Stimulated activated CD4-positive, alpha-beta T cell treated with anti-CD3 and anti-CD28 coated beads, Interleukin-2, amount 100 ng/mL, for 48 hours (primary cell): ENCODE measurements at regions not wholly inside any gene's neighbourhood (a gene's known extent, or its start where the extent isn't known, plus 50 kb on each side); places are given as distances from the start of the nearest gene placed in this dataset.
"Not testable (repeated sequence)": the region's sequence is repeated elsewhere in the genome, so short reads cannot be mapped to it uniquely, and the experiment has no call there.

ENCODE experiments used
- DNase-seq, 2 donors: peaks; one replicate each; pipeline ENCODE4 v3.0.0-alpha.2; 2020

DNA sequence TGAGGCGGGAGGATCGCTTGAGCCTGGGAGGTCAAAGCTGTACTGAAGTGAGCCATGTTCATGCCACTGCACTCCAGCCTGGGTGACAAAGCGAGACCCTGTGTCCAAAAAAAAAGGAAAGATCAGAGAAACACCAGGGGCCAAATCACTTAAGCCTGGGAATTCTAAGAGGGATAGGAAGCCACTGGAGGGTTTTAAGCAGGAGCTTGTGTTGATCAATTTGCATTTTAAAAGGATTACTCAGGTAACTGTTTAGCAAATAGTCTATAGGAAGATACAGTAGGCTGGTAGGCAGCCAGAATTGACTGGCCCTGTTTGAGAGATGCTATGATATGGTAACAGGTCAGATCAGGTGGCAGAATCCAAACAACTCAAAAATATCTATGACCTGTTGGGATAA lies 162.7 kb downstream of the SPTSSA start:
- no peak for DNase-seq

DNA sequence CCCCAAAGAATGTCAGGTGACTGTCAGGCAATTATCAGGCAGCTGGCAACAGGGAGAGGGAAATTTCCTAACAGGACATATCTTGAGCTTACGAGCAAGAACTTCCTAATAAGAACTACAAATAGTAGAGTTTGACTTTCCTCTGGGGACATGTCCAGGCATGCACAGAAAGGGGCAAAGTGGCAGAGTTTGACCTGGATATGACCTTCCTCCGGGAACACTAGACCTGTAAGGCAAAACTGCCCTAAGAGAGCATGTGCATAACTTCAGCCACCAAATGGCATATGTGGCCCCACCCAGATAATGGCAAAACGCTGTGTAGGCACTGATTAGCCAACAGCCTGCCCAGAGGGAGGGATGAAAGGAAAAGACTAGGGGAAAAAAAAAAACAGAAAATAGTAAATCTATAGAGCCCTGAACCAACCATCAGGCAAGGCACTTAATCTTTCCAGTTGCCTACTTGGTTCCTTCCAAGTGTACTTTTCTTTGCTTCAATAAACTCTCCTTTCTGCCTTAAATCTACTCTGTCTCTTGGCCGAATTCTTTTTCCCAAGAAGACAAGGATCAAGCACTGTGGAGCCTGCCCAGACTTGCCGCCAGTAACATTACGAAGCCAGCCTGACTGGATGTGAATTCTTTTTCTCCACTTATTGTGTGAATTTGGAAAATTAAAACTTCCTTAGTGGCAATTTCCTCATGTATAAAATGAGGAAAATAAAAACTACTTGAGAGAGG lies 164.1 kb downstream of the SPTSSA start:
- DNase-seq = no peak

DNA sequence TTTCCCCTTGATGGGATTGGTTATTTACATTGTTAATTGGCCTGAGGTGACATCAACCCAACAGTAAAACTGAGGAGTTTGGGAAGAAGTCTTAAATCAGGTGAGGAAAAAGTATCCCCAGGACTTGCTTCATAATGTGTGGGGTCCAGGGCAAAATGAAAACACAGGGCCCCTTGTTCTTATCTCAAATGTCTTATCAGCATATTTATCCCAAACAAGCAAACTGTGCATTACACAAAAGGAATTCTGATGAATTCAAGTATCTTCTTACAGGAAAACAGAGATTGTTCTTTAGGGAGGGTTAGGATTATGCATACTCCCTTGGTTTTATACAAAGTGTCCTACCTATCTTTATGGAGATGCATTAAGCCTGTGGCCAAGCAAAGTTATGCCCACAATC lies 178.4 kb downstream of the SPTSSA start:
- no peak for DNase-seq

DNA sequence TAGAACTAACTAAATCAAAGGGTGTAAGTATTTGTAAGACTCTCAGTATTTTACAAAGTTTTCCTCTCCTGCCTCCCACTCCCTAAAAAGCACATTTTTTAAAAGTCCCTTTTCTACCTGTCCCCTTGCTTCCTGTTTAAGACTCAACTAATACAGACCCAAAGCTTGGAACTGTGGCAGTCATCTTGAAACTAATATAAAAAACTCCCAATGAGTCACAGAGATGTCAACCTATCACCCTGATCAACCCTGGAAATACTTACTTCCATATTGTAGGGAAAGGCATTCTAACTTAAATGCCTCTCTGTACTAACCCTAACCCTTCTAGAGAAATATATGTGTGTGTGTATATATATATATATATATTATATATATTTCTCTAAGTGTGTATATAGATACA lies 184.8 kb downstream of the SPTSSA start:
- DNase-seq = no peak

DNA sequence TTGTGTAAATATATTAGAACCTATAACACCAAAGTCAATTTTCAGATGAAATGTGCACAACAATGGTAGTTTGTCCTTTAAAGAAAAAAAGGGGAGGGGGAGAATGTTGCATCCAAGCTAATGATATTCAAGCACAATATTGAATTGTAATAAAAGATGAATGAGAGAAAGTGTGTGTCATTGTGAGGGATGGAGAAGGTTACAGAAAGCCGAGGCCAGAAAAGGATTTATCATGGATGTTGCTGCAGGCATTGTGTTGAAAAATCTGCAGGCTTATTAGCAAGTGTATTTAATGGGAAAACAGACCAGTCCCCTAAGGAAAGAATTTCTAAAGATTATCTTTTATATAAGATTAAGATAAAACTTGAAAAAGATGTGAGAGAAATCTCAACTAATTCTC lies 186.5 kb downstream of the SPTSSA start:
- DNase-seq = no peak

DNA sequence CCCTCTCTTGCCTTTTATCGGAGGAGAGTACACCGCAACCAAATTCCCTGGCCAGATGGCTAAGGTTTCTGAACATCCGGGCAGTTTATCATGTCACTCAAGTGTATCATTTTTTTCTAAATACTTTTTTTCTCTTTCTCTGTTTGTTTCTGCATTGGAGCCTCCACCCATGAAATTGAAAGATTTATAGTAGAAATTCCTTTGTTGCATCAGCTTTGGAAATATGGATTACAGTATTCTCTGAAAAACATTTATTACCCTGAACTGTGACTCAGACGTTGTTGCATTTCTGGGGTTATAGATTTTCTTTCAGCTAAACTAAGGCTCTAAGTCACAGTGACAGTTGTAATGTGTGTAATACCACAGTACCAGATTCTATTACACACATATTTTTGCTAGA lies 187.0 kb downstream of the SPTSSA start:
- no peak for DNase-seq

DNA sequence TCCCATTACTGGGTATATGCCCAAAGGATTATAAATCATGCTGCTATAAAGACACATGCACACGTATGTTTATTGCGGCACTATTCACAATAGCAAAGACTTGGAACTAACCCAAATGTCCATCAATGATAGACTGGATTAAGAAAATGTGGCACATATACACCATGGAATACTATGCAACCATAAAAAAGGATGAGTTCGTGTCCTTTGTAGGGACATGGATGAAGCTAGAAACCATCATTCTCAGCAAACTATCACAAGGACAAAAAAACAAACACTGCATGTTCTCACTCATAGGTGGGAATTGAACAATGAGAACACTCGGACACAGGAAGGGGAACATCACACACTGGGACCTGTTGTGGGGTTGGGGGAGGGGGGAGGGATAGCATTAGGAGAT lies 188.3 kb downstream of the SPTSSA start:
- not testable (repeated sequence) for DNase-seq

DNA sequence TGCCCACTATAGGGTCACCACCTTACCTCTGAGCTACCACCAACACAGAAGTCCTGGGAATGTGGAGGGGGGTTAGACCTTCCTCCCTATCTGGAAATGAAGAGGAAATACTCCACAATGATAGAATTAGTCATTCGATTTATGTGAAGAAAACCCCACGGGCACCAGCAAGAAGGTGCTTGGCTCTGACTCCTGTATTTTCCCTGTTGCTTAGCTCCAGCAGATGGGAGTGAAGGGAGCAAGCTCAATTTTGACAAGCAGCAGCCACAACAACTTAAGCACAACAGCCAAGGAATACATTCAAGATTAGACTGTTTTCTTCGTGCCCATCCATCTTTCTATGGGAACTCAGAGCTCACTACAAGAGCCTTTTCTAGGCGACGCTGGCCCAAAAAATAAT lies 191.7 kb downstream of the SPTSSA start:
- no peak for DNase-seq

DNA sequence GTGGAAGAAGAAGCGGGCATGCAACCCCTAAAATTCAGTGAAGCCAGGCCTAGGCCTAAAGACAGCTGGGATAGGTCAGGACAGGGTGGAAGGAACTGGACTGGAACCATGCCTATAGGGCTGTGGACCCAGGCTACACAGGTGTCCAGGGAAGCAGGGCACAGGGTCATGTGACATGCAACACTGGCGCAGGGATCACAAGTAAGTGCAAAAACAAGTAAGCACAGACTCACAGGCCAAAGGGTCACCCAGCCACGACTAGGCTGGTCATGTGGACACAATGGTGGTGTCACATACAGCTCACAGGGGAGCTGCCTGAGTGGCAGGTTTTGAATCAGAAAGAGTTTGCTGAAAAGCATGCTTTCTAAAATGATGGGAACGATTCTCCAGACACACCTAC lies 195.7 kb downstream of the SPTSSA start:
- no peak for DNase-seq

DNA sequence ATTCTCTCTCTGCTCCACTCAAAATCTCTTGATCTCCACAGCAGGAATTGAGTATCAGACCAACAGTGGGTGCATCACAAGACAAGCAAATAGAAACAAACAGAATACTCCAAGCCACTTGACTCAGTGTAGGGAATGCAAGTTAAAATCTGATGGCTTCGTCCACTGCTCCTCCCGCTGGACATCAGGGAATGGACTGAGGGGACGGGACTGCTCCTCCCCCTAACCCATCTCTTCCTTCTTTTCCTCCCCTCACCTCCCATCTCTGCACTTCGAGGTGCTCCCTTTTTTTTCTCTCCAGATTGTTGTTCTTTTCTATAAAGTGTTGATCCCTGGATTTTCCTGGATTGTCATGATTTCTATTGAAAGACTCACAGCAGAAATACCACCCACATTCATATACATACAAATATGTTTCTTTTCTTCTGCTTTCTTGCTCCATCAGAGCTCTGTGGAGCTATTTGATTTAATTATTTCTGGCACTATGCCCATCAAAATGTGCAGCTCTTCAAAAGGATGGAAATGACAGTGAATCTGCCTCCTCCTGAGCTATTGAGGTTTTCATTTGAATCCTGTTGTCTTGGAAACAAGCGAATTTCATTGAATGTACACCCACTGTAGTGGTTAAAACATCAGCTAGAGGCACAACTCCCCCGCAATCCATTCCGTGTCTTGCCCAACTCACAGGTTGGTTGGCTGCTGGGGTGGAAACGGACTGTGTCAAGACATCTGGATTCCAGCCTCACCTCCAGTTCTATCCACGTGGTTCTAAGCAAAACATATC lies 199.7 kb downstream of the SPTSSA start:
- no peak for DNase-seq

DNA sequence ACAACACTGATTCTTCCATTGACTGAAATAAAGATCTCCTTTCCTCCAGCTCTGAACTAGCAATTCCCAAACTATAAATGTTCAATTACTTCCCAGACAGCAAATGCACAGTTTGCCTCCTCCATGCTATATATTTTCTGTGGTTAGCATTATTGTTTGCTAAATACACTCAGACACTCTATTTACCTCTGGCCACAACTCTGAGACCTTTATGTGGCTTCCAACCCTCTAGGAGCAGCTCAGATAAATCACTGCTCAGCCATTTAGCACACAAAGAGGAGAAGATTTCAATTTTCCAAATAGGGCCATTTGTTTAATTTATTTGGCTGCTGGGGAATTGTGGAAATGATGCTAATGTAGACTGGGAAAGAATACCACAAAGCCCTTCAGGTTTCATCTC lies 202.0 kb downstream of the SPTSSA start:
- no peak for DNase-seq

DNA sequence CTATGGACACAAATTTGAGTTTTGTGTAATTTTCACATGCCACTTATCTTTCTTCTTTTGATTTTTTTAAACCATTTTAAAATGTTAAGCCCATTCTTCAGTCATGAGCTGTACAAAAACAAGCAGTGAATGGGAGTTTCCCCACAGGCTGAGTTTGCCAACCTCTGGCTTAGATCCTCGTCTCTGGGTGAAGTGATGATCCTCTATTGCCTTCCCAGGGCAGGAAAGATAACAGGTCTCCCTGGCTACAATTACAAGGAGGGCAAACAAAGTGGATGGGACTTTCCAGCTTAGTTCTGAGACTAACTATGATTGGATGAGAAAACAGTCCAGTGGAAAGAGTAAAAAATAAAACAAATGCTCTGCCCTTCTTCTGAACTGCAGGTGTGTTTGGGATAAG lies 203.7 kb downstream of the SPTSSA start:
- no peak for DNase-seq

DNA sequence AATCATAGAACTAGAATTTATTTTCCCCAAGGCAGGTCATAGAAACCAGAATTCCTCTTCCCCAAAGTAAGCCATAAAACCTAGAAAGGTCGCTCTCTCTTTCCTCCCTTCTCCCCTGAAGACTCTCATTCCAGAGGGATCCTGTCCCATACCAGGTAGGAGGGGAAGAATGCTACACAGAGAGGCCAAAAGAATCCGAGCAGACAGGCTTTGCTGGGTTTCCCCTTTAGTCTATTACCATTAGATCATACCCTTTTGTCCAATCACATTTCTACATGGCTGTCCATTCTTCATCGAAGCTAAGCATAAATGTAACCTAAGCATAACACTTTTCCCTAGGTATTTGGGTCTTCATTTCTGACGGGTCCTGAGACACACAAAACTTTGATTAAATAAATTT lies 204.5 kb downstream of the SPTSSA start:
- DNase-seq = no peak

DNA sequence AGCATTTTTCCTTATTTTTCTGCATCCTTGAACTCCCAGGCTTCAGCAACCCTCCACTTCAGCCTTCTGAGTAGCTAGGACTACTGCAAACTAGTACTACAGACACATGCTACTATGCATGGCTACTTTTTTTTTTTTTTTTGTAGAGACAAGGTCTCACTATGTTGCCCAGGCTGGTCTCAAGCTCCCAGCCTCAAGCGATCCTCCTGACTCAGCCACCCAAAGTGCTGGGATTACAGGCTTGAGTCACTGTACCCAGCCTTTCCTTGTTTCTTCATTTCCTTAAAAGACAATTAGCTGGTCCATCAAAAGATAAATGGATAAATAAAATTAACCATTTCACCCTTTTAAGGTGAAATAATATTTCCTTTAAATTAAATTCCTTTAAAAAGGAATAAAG lies 205.8 kb downstream of the SPTSSA start:
- DNase-seq = no peak

DNA sequence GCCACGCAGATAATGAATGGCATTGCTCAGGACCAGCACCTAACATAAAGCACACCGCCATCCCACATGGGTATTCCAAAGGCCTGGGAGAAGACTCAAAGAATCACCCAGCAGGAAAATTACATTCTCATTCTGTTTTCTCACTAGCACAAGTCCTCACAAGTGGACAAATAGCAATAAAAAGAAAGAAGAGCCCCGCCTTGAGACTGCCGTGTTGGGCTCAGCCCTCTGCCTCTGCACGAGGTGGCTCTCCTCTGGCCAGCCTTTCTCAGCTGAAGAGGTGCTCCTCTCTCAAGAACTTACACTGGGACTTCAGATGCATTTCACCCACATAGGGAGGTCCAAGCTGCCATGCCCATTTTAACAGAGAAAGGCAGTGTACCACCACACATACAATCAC lies 207.5 kb downstream of the SPTSSA start:
- no peak for DNase-seq

DNA sequence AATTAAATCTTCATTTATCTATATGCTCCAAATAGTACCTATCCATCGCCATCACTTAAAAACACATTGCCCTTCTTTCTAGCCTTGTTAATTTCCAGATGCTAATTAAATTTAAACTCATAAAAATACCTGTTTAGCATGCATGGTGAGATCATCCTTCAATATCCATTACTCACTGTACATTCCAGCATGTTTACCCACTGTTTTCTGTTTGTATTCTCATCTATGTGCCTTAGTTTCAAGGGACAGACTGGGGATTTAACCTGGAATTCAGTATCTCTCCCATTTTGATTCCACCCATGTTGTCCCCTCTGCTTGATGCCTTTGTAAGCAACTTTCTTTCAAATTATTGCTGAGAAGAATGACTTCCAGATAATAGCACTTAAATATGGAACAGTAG lies 208.0 kb downstream of the SPTSSA start:
- no peak for DNase-seq

DNA sequence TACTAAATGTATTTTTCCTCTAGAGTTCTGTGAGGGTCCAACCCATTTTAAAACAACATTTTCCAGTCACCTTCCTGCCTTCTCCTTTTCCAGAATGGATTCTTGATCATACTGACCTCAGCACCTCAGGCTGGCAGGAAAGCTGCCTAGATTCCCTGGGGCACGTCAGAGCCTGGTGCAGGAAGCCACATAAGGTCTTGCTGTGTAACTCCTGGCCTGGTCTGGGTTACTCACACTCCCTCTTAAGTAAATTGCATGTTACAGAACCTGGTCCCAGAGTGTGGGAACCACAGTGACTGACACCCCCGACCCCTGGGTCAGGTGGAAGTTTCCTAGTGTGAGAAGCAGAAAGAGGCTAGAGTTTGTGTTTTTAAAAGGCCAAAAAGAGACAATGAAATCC lies 209.8 kb downstream of the SPTSSA start:
- DNase-seq = no peak

DNA sequence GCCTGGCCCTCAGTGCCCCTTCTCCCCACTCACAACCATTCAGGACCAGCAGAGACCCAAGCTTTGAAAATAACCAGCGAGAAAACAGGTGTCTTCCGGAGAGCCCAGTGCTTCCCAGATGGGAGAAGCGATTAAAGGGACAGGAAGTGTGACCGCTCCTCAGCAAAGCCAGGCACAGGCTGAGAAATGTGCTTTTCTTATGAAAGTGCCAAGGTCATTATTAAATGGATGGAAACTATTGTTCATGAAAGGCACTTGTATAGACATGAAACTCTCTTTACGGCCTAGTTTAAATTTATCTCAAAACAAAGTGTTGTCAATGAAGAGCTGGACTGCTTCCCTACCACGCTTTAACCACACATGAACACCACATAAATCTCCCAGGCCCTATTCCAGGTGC lies 210.4 kb downstream of the SPTSSA start:
- DNase-seq = no peak

DNA sequence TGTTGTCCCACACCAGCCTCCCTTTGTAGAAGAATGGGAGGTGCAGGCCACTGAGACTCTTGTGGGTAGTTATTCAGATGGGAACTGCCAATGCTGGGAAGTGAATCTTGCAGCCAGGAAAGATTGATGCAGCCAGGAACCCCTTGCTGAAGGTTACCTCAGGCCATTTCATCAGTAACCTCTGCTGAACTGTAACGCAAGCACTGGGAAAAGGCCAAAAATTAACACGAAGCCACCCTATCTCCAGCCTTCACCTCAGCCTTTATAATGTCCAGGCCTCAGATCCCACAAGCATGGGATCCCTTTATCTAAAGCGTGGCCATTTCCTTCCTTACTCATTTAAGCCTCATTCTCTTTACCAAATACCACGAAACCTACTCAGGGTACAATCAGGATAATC lies 211.1 kb downstream of the SPTSSA start:
- no peak for DNase-seq

DNA sequence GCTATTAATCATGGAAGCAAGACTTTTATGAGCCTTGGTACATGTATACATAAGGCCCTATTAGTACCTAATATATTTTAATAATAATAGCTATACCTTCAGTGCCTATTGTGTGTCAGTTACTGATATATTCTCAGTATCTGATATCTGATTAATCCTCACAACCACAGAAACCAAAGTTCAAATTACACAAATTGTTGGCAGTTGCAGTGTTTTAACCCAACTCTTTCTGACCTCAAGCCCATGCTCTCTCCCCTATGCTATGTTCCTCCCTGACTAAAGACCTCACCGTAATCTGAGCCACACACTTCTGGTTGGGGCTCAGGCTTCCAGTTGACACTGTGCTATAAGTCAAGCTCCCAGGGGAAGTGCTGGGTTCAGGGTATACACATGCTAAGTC lies 214.4 kb downstream of the SPTSSA start:
- no peak for DNase-seq

DNA sequence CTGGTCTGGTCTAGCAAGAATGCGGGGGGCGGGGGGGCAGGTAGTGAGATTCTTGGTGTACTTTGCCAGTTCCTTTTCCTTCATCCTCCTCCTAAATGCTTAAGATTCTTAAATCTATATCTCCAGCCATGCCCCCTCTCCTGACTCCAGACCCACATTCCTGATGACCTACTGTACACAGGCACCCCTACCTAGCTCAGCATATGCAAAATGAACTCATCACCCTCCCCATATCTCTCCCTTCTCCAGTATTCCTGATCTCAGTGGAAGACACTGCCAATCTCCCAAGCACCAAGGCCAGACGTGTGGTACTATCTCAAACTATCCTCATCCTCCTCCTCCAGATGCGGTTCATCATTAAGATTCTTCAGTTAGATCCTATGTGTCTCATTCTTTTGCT lies 215.8 kb downstream of the SPTSSA start:
- DNase-seq = no peak

DNA sequence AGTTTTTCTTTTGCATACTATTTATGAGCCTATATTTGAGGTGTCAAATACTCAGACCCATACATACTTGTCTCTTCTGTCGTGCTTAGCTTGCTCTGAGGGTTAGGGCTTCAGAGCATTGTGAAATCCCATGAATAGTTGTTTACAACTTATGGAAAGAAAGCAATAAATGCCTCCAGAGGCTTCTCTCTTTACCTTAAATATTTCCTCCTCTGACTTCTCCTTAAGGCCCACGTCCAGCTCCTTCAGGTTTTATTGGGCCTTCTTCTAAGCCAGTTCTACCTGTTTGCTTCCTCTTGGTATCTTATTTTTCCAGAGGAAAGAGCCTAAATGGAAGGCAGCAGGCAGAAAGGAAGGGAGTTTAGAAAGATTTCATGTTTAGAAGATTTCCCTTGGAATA lies 218.6 kb downstream of the SPTSSA start:
- DNase-seq = no peak

DNA sequence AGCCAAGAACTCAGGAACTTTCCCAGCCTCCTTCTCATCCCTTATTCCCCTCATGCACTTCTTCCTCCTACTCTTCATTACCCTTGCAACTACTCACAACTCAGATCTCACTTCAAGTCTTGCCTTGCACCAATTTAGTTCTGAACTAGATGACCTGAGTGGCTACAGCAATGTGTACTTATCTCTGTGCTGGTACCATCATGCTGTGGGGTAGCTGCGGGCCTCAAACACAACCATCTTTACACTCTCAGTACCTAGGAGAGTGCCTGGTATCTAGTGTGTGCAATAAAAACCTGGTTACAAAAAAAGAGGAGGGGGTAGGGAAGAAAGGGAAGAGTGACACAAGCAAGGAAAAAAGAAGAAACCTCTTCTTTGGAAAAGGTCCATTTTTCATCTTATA lies 219.0 kb downstream of the SPTSSA start:
- no peak for DNase-seq

DNA sequence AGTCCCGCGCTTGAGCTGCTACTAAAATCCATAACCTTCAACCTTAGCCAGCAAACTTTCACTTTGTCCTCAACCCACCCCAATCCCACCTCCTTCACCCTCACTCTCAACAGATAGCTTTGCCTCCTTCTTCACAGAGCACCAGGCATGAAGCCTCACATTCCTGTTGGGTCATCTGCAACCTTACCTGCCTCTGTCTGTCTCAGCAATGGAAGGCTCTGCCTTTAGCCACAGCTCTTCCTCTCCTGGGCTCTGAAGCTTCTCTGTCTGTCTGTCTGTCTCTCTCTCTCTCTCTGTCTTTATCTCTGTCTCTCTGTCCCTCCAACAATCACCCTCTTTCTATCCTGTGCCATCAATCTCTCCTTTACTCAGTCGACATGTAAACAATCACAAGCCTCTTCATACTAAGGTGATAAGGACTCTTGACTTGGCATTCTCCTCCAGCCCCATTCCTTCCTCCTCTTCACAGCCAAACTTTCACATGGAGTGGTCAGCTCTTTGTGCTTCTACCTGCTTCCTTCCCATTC lies 220.8 kb downstream of the SPTSSA start:
- no peak for DNase-seq

DNA sequence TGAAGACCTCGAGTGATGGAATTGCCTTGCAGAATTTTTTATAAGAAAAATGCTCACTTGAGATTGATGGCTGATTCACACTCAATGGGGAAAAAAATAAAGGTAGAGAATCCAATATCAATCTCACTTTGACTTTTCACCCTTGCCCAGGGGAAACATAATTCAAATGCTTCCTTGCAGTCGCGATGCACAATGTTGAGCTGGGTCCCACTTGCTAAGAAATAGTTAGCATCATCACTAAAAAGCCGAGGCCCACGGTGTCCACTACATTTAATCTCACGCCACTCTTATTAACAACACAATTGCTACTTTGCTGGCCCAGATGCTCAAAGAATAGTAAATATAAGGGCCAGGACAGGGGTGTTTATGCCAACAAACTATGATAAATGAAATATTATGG lies 223.4 kb downstream of the SPTSSA start:
- DNase-seq = no peak
